H9 (cell line): ENCODE measurements at regions not wholly inside any gene's neighbourhood (a gene's known extent, or its start where the extent isn't known, plus 50 kb on each side); places are given as distances from the start of the nearest gene placed in this dataset.
"Not testable (repeated sequence)": the region's sequence is repeated elsewhere in the genome, so short reads cannot be mapped to it uniquely, and the experiment has no call there.

Experiments
- DNase-seq: peaks from one replicate; pipeline ENCODE4 v3.0.0-alpha.2; 2017
- H2AFZ ChIP-seq: one replicate; pipeline ENCODE4 v1.6.1; 2013; ENCODE audit warnings: mild to moderate bottlenecking, low read length, control low read depth, moderate library complexity
- H2AK5ac ChIP-seq: 2 replicates; pipeline ENCODE4 v1.6.1; 2013; ENCODE audit warnings: low read length, control low read depth, mixed read lengths; ENCODE audit not compliant: insufficient read length
- H2BK120ac ChIP-seq: one replicate; pipeline ENCODE4 v1.6.1; 2013; ENCODE audit warnings: low read depth, mild to moderate bottlenecking, low read length, control low read depth, inconsistent platforms; ENCODE audit not compliant: poor library complexity, severe bottlenecking
- H2BK12ac ChIP-seq: 2 replicates; pipeline ENCODE4 v1.6.1; 2013; ENCODE audit warnings: low read length, control low read depth, mixed read lengths, low read depth; ENCODE audit not compliant: insufficient read length
- H2BK15ac ChIP-seq: 2 replicates; pipeline ENCODE4 v1.6.1; 2013; ENCODE audit warnings: low read depth, low read length, control low read depth
- H2BK20ac ChIP-seq: one replicate; pipeline ENCODE4 v1.6.1; 2013; ENCODE audit warnings: low read depth, mild to moderate bottlenecking, low read length, control low read depth, inconsistent platforms; ENCODE audit not compliant: poor library complexity, severe bottlenecking
- H2BK5ac ChIP-seq: 2 replicates; pipeline ENCODE4 v1.6.1; 2013; ENCODE audit warnings: low read length, control low read depth, mixed read lengths; ENCODE audit not compliant: insufficient read length
- H3K14ac ChIP-seq: 2 replicates; pipeline ENCODE4 v1.6.1; 2013; ENCODE audit warnings: low read length, control low read depth; ENCODE audit not compliant: insufficient read depth
- H3K18ac ChIP-seq: 2 replicates; pipeline ENCODE4 v1.6.1; 2013; ENCODE audit warnings: low read depth, mild to moderate bottlenecking, mixed read lengths, low read length, control low read depth; ENCODE audit not compliant: insufficient read length
- H3K23ac ChIP-seq: 2 replicates; pipeline ENCODE4 v1.6.1; 2013; ENCODE audit warnings: low read length, control low read depth, mixed read lengths, low read depth; ENCODE audit not compliant: insufficient read length
- H3K23me2 ChIP-seq: 2 replicates; pipeline ENCODE4 v1.6.1; 2013; ENCODE audit warnings: low read depth, mild to moderate bottlenecking, mixed read lengths, low read length, control low read depth; ENCODE audit not compliant: insufficient read length, poor library complexity, severe bottlenecking
- H3K27ac ChIP-seq: 2 replicates; pipeline ENCODE4 v1.5.1; 2013; ENCODE audit warnings: low read length, control low read depth, mixed read lengths, low read depth; ENCODE audit not compliant: insufficient read length
- H3K27me3 ChIP-seq: 2 replicates; pipeline ENCODE4 v1.6.1; 2013; ENCODE audit warnings: low read length, control low read depth, inconsistent platforms; ENCODE audit not compliant: insufficient read depth
- H3K4ac ChIP-seq: 2 replicates; pipeline ENCODE4 v1.6.1; 2013; ENCODE audit warnings: low read depth, mild to moderate bottlenecking, control low read depth, inconsistent platforms, low read length, moderate library complexity
- H3K4me1 ChIP-seq: 2 replicates; pipeline ENCODE4 v1.6.1; 2013; ENCODE audit warnings: low read length, control low read depth, inconsistent platforms; ENCODE audit not compliant: insufficient read depth
- H3K4me2 ChIP-seq: 2 replicates; pipeline ENCODE4 v1.6.1; 2013; ENCODE audit warnings: low read length, control low read depth, mixed read lengths; ENCODE audit not compliant: insufficient read length, insufficient read depth
- H3K56ac ChIP-seq: 2 replicates; pipeline ENCODE4 v1.6.1; 2013; ENCODE audit warnings: low read depth, mild to moderate bottlenecking, mixed read lengths, low read length, control low read depth; ENCODE audit not compliant: insufficient read length
- H3K79me1 ChIP-seq: 2 replicates; pipeline ENCODE4 v1.6.1; 2013; ENCODE audit warnings: low read depth, mild to moderate bottlenecking, moderate library complexity, low read length, control low read depth, inconsistent platforms; ENCODE audit not compliant: insufficient read depth, poor library complexity, severe bottlenecking
- H3K79me2 ChIP-seq: 2 replicates; pipeline ENCODE4 v1.6.1; 2013; ENCODE audit warnings: low read length, control low read depth, inconsistent platforms; ENCODE audit not compliant: insufficient read depth
- H3K9ac ChIP-seq: 2 replicates; pipeline ENCODE4 v1.6.1; 2013; ENCODE audit warnings: low read length, control low read depth, mixed read lengths; ENCODE audit not compliant: insufficient read length; ENCODE audit errors: extremely low read depth
- H3K9me3 ChIP-seq: one replicate; pipeline ENCODE4 v1.6.1; 2013; ENCODE audit warnings: low read depth, low read length, inconsistent platforms; ENCODE audit not compliant: control insufficient read depth
- H3T11ph ChIP-seq: one replicate; pipeline ENCODE4 v1.6.1; 2013; ENCODE audit warnings: mild to moderate bottlenecking, low read length, control low read depth, inconsistent platforms
- H4K20me1 ChIP-seq: one replicate; pipeline ENCODE4 v1.6.1; 2013; ENCODE audit not compliant: control insufficient read depth, insufficient read length, insufficient read depth
- H4K5ac ChIP-seq: 2 replicates; pipeline ENCODE4 v1.6.1; 2013; ENCODE audit warnings: low read depth, mild to moderate bottlenecking, mixed read lengths, low read length, control low read depth; ENCODE audit not compliant: insufficient read length
- H4K8ac ChIP-seq: replicated peaks from 2 replicates; pipeline ENCODE4 v1.6.1; 2013; ENCODE audit warnings: low read length, control low read depth, mixed read lengths, low read depth; ENCODE audit not compliant: insufficient read length
- H4K91ac ChIP-seq: 2 replicates; pipeline ENCODE4 v1.6.1; 2013; ENCODE audit warnings: low read depth, mild to moderate bottlenecking, moderate library complexity, mixed read lengths, low read length, control low read depth; ENCODE audit not compliant: insufficient read length
- H3K27ac Mint-ChIP-seq, 3 experiments: 2 replicates in 2 of 3; 3 replicates in 1 of 3; pipeline ENCODE4 v1.8.0; 2020 to 2021; ENCODE audit warnings: mixed read lengths in 3 of 3, mild to moderate bottlenecking in 1 of 3, moderate library complexity in 1 of 3
- H3K27me3 Mint-ChIP-seq: 2 replicates; pipeline ENCODE4 v1.8.0; 2021; ENCODE audit warnings: low read depth, mild to moderate bottlenecking, moderate library complexity, mixed read lengths
- H3K36me3 Mint-ChIP-seq, 3 experiments: 2 replicates in 2 of 3; 3 replicates in 1 of 3; pipeline ENCODE4 v1.8.0; 2020 to 2021; ENCODE audit warnings: low read depth in 3 of 3, mixed read lengths in 3 of 3; ENCODE audit not compliant: insufficient read depth in 1 of 3
- H3K4me1 Mint-ChIP-seq, 2 experiments: 2 replicates each; pipeline ENCODE4 v1.8.0; 2020; ENCODE audit warnings: mixed read lengths in 2 of 2
- H3K4me3 Mint-ChIP-seq, 2 experiments: 2 replicates in 1 of 2; 3 replicates in 1 of 2; pipeline ENCODE4 v1.8.0; 2020 to 2021; ENCODE audit warnings: mild to moderate bottlenecking in 2 of 2, mixed read lengths in 2 of 2, moderate library complexity in 1 of 2
- H3K9me3 Mint-ChIP-seq, 2 experiments: 2 replicates in 1 of 2; 3 replicates in 1 of 2; pipeline ENCODE4 v1.8.0; 2020; ENCODE audit warnings: mild to moderate bottlenecking in 2 of 2, mixed read lengths in 2 of 2, moderate library complexity in 1 of 2
- WGBS: extraction: QIAGEN DNeasy Blood & Tissue Kit; methylation state at CpG from one replicate; pipeline ENCODE4 v1.1.7; 2013; ENCODE audit warnings: missing lambda C conversion rate, low lambda C conversion rate, mixed read lengths; ENCODE audit not compliant: insufficient read length; ENCODE audit errors: extremely low coverage; 5-methylcytosine and 5-hydroxymethylcytosine counted together

GRCh38 chr11:71705086-71705737 is 122.5 kb upstream of the KRTAP5-11 start:
- H2BK5ac ChIP-seq, H3K27me3 Mint-ChIP-seq, H2AFZ ChIP-seq, H3T11ph ChIP-seq, H2BK120ac ChIP-seq, H3K18ac ChIP-seq, H3K27me3 ChIP-seq, H3K4me3 Mint-ChIP-seq, H3K23ac ChIP-seq, H3K79me1 ChIP-seq, H3K27ac Mint-ChIP-seq, H3K4ac ChIP-seq, H3K4me2 ChIP-seq, H3K27ac ChIP-seq, H3K14ac ChIP-seq, H2AK5ac ChIP-seq, H4K20me1 ChIP-seq, H3K56ac ChIP-seq, H3K36me3 Mint-ChIP-seq, H2BK20ac ChIP-seq, H4K5ac ChIP-seq, H3K9me3 ChIP-seq, H3K23me2 ChIP-seq, DNase-seq, H2BK15ac ChIP-seq, H4K91ac ChIP-seq, H3K79me2 ChIP-seq, H2BK12ac ChIP-seq, H3K4me1 ChIP-seq, H3K9ac ChIP-seq, H4K8ac ChIP-seq: not testable (repeated sequence)
- peaks cover 17 to 19% of the 10 kb centered on the region in 2 experiments for H3K4me1 Mint-ChIP-seq
- no CpG with 5 or more reads among the region's 3 CpGs for WGBS
- peaks cover 0 to 11% of the 10 kb centered on the region in 2 experiments; a peak in 2 of 5 replicates for H3K9me3 Mint-ChIP-seq

GRCh38 chr11:71705738-71706432 is 123.2 kb upstream of the KRTAP5-11 start:
- WGBS, result no CpG with 5 or more reads among the region's 4 CpGs
- not testable (repeated sequence) for DNase-seq, H3K4me1 ChIP-seq, H3K27ac Mint-ChIP-seq, H3K18ac ChIP-seq, H3K9ac ChIP-seq, H4K5ac ChIP-seq, H3K79me1 ChIP-seq, H3K14ac ChIP-seq, H2AFZ ChIP-seq, H2BK15ac ChIP-seq, H3K27me3 ChIP-seq, H2BK12ac ChIP-seq, H3K79me2 ChIP-seq, H3K36me3 Mint-ChIP-seq, H3K27ac ChIP-seq, H3K4ac ChIP-seq, H2BK5ac ChIP-seq, H4K20me1 ChIP-seq, H2BK20ac ChIP-seq, H3K56ac ChIP-seq, H3K4me3 Mint-ChIP-seq, H4K8ac ChIP-seq, H3T11ph ChIP-seq, H2AK5ac ChIP-seq, H3K23ac ChIP-seq, H3K9me3 Mint-ChIP-seq, H3K27me3 Mint-ChIP-seq, H2BK120ac ChIP-seq, H4K91ac ChIP-seq, H3K9me3 ChIP-seq, H3K23me2 ChIP-seq, H3K4me2 ChIP-seq
- H3K4me1 Mint-ChIP-seq, result peaks cover 17 to 19% of the 10 kb centered on the region in 2 experiments
